HG03066 (cell line): ENCODE measurements at regions not wholly inside any gene's neighbourhood (a gene's known extent, or its start where the extent isn't known, plus 50 kb on each side); places are given as distances from the start of the nearest gene placed in this dataset.

Experiments used
- ATAC-seq: cut with Tn5 transposase; IDR thresholded peaks from one replicate; pipeline ENCODE4 v1.9.1; 2021; ENCODE audit warnings: low read depth; ENCODE audit not compliant: unreplicated experiment

GRCh38 chr2:146119586-146119985 is 1599.7 kb upstream of the ZEB2 start:
- ATAC-seq: no peak

DNA sequence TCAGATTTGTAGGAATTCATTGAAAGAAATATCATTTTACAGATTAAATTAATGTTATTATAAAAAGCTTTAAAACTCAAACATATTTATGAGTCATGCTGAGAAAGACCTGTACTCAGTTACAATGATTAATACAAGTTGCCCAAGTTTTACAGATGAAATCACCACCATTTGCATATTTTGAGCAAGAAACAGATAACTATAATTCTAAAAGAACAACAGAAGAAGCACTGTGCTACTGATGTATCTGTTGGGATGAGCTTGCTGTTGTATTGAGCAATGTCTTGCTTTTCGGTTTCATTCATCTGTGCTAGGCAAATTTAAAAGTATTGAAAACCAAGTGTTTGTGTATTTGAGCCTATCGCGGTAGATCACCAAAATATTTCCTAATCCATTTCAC is 1589.1 kb upstream of the ZEB2 start:
- ATAC-seq: no peak

DNA sequence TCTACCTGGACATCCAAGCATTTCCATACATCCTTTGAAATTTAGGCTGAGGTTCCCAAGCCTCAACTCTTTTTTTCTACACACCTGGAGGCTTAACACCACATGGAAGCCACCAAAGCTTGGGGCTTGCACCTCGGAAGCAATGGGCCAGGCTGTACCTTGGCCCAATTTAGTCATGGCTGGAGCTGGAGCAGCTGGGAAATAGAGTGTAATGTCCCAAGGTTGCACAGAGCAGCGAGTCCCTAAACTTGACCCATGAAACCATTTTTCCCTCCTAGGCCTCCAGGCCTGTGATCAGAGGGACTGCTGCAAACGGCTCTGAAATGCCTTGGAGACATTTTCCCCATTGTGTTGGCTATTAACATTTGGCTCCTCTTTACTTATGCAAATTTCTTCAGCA is 1574.3 kb upstream of the ZEB2 start:
- ATAC-seq: no peak

DNA sequence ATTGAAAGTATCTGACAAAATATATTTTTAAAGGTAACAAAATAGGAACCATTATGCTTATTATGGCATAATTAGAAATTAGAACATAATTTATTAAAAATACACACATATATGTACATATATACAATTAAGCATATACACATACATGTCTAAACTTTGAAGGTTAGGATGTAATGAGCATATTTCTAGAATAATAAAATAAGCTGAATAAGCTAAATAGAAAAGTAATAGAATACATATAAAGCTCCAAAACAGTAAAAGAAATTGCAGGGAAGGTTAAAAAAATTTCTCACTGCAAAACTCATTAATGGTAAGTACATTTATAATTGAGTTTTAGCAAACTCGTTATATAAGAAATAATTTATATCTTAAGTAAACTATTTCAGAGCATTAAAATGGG is 1561.5 kb upstream of the ZEB2 start:
- no peak for ATAC-seq

DNA sequence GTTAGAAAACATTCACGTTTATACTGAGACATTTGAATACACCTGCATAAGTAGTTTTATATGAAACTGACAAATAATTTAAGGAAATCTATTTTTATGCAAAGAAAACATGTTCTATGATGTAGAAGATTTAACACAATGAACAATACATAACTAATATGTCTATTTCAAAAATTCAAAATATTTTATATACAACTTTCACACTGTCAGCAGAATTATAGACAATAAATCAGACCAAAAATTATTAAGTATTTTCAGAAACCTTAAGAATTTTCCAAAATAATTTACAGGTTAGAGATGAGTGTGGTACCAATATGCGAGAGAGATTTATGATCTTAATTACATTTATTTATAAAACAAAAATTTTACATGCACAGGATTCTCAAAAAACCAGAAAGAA is 1561.0 kb upstream of the ZEB2 start:
- no peak for ATAC-seq

DNA sequence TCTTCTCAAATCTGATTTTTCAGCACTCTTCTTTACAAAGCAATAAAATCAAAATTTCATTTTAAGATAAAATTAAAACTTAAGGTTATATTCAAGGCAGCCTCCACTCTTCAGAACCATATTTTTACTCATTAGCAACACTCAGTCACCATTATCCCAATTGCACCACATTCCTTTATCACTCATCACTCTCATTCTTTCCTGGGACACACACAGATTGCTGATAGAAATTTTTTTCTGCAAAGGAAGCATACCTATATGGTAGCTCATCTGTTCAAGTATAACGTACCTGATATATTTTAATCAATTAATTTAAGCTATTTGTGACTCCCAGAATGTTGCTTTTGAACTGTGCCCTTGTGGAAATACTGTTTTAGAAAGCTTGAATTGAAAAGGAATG is 1559.3 kb upstream of the ZEB2 start:
- ATAC-seq: no peak

DNA sequence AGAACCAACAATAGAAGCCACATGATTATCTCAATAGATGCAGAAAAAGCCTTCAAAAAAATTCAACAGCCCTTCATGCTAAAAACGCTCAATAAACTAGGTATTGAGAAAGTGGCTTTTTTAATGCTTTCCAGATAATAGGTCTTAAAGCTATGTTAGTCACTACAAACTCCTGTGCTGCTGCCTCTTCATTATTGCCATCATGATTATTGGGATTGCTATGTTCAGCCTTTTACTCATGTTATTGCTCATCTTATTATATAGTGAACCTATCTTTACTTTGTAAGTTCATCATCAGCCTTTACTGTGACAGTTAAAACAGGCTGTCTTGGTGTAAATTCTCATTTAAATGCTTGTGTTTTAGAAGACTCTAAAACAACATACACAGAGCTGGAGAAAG is 1557.2 kb upstream of the ZEB2 start:
- ATAC-seq: no peak

DNA sequence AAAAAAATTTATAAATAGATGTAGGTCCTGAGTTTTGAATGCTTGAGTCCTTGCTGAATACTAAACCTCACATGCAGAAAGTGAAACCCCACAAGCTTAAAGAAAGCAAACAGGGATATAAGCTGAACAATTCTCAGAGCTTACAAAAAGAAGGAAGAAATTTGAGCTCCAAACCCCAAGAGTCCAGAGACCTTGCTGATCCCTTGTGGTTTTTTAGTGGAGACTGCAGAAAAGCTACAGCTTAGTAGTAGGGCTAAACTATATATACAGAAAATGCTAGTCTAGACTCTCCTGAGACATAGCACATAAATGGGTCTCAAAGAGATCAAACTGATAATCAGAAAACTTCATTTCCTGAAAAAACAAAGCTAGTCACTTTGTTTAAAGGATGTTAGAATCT is 1548.1 kb upstream of the ZEB2 start:
- ATAC-seq: no peak

DNA sequence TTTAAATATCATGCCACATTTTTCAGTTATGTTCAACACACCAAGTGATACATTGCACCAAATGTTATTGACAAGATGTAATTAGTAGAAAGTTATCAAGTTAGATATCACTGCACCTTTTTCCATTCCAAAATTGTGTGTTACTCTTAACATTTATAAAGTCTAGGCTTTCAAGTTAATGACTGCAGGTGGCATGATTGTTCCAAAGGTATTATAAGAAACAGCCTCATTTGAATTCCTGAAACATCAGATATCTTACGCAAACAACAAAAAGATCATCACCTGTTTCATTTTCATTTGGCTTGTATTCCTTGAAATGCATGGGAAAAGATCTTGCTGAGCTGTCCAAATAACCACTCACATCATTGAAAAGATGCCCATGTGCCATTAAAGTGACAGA is 1528.2 kb upstream of the ZEB2 start:
- no peak for ATAC-seq

GRCh38 chr2:146041274-146041910 is 1521.5 kb upstream of the ZEB2 start:
- ATAC-seq: no peak

GRCh38 chr2:146040051-146040450 is 1520.1 kb upstream of the ZEB2 start:
- no peak for ATAC-seq

DNA sequence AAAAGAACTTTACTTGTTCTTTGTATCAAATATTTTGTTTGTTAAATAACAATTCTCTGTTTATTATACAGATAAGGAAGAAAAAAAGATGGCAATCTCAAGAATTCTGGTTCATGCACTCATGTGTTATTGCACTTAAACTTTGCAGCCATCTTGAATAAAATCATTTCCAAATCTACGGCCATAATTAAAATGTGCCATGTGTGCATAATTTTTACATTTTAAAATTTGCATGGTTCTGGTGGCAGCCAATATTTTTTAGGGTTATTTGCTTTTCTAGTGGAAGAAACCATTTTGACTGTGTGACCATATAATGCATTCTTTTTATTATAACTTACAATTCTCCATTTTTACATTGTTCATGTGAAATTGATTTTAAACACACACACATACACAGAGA is 1518.1 kb upstream of the ZEB2 start:
- no peak for ATAC-seq

DNA sequence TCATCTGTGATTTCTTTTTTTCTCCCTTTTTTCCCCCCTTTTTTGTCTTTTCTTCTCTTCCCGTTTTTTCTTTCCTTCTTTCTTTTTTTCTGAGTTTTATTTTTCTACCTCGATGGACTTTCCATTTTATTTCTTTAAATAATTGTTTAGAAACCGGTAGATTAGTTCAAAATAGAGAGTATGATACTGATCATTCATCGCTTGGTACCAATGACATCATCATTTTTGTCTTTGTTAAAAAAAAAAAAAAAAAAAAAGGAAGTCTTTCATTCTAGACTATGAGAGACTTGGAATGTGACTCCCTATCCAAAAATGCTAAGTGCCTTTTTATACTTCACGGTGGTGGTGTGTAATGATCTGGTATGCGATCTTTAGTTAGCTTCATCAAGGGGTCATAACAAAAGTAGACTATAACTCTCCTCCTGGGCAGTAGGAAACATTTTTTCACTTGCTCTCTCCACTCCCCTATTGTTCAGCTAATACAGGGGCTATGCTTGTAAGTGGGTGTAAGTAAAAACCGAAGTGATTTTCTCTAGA is 1517.5 kb upstream of the ZEB2 start:
- ATAC-seq: no peak

- ATAC-seq: no peak
Measured at GRCh38 chr2:146031158-146031557, 1511.2 kb upstream of the ZEB2 start.

DNA sequence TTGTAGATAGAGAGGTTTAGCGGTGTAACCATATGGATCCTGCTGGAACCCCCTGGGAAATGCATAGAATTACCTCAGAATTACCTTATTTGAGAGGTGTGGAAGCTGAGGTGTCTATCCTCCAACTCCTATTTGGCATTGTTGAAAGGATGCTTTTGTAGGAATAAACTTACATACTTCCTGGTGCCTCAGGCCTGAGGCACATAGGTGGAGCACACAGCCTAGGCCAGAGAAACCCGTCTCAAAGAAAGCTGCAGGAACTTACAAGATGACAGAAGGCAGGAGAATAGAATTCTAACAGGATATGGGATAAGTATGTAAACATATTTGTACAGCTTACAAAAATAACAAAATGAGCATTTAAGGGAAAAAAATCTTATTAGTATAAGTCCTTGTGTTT is 1507.2 kb upstream of the ZEB2 start:
- ATAC-seq: no peak

GRCh38 chr2:146025519-146025918 is 1505.6 kb upstream of the ZEB2 start:
- no peak for ATAC-seq

GRCh38 chr2:146024212-146024743 is 1504.4 kb upstream of the ZEB2 start:
- ATAC-seq: no peak

- ATAC-seq: no peak
Measured at GRCh38 chr2:146004462-146004861, 1484.5 kb upstream of the ZEB2 start.

GRCh38 chr2:146003337-146003736 is 1483.4 kb upstream of the ZEB2 start:
- no peak for ATAC-seq

DNA sequence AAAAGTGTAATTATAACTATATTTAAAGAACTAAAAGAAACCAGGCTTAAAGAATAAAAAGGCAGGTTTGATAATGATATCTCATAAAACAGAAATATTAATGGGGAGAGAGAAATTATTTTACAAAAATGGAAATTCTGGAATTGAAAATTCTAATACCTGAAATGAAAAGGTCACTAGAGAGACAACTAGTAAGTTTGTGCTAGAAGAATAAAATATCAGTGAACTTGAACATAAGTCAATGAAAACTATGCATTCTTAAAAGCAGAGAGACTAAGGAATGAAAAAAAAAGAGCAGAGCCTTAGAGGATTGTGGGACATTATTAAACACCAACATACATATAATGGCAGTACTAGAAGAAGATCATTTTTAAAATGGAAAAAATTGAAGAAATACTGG is 1475.0 kb upstream of the ZEB2 start:
- ATAC-seq: no peak

DNA sequence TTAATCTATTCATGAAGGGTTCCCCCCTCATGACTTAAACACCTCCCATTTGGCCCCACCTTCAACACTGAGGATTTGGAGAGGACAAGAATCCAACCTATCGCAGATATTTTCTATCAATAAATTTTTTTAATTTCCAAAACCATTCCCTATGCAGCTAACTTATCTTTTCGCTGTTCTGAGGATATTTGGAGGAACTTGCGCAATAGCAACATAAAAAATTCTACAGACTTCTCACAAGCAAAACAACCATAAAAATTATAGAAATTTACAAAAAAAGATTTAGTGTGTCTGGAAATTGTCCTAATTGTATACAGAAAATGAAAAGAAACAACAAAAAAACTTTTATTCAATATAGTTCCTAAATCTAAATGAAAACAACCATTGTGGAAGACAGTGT is 1472.7 kb upstream of the ZEB2 start:
- no peak for ATAC-seq

- no peak for ATAC-seq
Measured at GRCh38 chr2:145987793-145988192, 1467.9 kb upstream of the ZEB2 start.

DNA sequence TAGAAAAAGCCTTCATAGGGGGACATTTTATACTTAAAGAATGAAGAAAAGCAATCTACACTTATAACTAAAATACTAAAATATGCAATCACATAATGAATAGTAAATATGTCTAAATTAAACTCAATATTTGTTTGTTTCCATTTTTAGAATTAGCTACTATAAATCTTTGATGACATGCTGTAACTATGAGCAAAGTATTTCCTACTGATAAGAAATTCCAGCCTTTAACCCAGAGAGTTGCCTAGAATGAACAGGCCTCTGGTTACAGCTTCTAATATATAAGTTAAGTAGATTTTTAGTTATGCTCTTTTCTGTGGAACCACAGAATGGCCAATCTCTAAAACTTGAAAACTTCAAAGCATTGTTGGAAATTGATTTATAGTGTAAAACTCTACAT is 1465.6 kb upstream of the ZEB2 start:
- no peak for ATAC-seq
